HepG2 (cell line): ENCODE measurements at regions not wholly inside any gene's neighbourhood (a gene's known extent, or its start where the extent isn't known, plus 50 kb on each side); places are given as distances from the start of the nearest gene placed in this dataset.

Experiments
- ATAC-seq: fragments of 200-7000 bp; cut with Tn5 transposase; 3 replicates; pipeline ENCODE4 v1.9.1; 2020; ENCODE audit warnings: mild to moderate bottlenecking, moderate library complexity
- BruUV-seq: library from RNA; stranded (reverse); fragments of 400-500 nt; replicated peaks from 2 replicates; lab custom pipeline; 2021; lab: Mats Ljungman, UMichigan
- CTCF ChIA-PET: fragments of 300-600 bp; formaldehyde crosslinking; extraction: SDS; loops from one replicate; lab custom pipeline; 2021; ENCODE audit warnings: low total read pairs, inconsistent platforms, low intra/inter-chr PET ratio; lab: Yijun Ruan, JAX
- POLR2A ChIA-PET: fragments of 350-600 bp; sonication (Branson Sonifier 250); formaldehyde crosslinking; loops from one replicate; lab custom pipeline; 2020; ENCODE audit warnings: antibody characterized with exemption, inconsistent platforms; lab: Yijun Ruan, JAX
- DNase-seq: peaks from one replicate; pipeline ENCODE4 v3.0.0-alpha.2; 2015; ENCODE audit warnings: low spot score
- FAIRE-seq: peaks from 3 replicates; lab custom pipeline; 2011; peaks lifted over from hg19 to GRCh38; lab: Jason Lieb, UNC
- H2AFZ ChIP-seq: one replicate; pipeline ENCODE4 v1.6.1; 2011; ENCODE audit warnings: low read length, inconsistent platforms
- H3K27ac ChIP-seq: fragments of 300-600 bp; 3 replicates; pipeline ENCODE4 v1.8.0; 2011; ENCODE audit warnings: mixed run types, mild to moderate bottlenecking, mixed read lengths, low read length, inconsistent platforms; ENCODE audit not compliant: insufficient read depth; ENCODE audit errors: extremely low read length
- H3K27me3 ChIP-seq, 2 experiments: fragments of 200-600 bp in 1 of 2; 2 replicates in 1 of 2; 3 replicates in 1 of 2; pipeline versions ENCODE4 v1.6.0 to v1.8.0; 2011; ENCODE audit warnings: low read length in 2 of 2, mild to moderate bottlenecking in 2 of 2, moderate library complexity in 2 of 2, inconsistent platforms in 1 of 2; ENCODE audit not compliant: insufficient read depth in 2 of 2, control insufficient read depth in 1 of 2
- H3K36me3 ChIP-seq, 2 experiments: fragments of 200-600 bp in 1 of 2; replicated peaks in 1 of 2; 2 replicates in 1 of 2; 3 replicates in 1 of 2; pipeline versions ENCODE4 v1.5.1 to v1.8.0; 2011; ENCODE audit warnings: low read length in 2 of 2, inconsistent platforms in 1 of 2; ENCODE audit not compliant: insufficient read depth in 2 of 2, control insufficient read depth in 1 of 2
- H3K4me1 ChIP-seq: 2 replicates; pipeline ENCODE4 v1.5.1; 2012; ENCODE audit warnings: low read length, inconsistent platforms; ENCODE audit not compliant: insufficient read depth
- H3K4me2 ChIP-seq: 2 replicates; pipeline ENCODE4 v1.6.0; 2011; ENCODE audit warnings: low read depth, low read length, inconsistent platforms
- H3K4me3 ChIP-seq, 3 experiments: fragments of 200-600 bp in 1 of 3; sonication (generic), shearing (Covaris generic) in 1 of 3; replicated peaks in 1 of 3; 2 replicates each; pipeline ENCODE4 v1.5.1; 2011 to 2016; ENCODE audit warnings: low read length in 3 of 3, inconsistent platforms in 2 of 3, low read depth in 2 of 3, mild to moderate bottlenecking in 2 of 3, control low read depth in 1 of 3, mixed read lengths in 1 of 3; ENCODE audit not compliant: insufficient read depth in 1 of 3
- H3K79me2 ChIP-seq: one replicate; pipeline ENCODE4 v1.6.1; 2011; ENCODE audit warnings: low read length, inconsistent platforms; ENCODE audit not compliant: insufficient read depth
- H3K9ac ChIP-seq: 2 replicates; pipeline ENCODE4 v1.6.0; 2011; ENCODE audit warnings: mild to moderate bottlenecking, low read depth, low read length, inconsistent platforms; ENCODE audit not compliant: insufficient read depth
- H3K9me3 ChIP-seq: 2 replicates; pipeline ENCODE4 v1.5.1; 2012; ENCODE audit warnings: mild to moderate bottlenecking, low read length
- H4K20me1 ChIP-seq: 2 replicates; pipeline ENCODE4 v1.6.0; 2011; ENCODE audit warnings: inconsistent platforms, mild to moderate bottlenecking, low read length, moderate library complexity; ENCODE audit not compliant: insufficient read depth
- GABPA ChIP-seq, 2 experiments: IDR thresholded peaks; 2 replicates each; pipeline ENCODE4 v1.6.1; 2011 to 2016; ENCODE audit warnings: low read depth in 2 of 2, low read length in 1 of 2, missing biosample characterization in 1 of 2, missing genetic modification characterization in 1 of 2
- MEIS1 ChIP-seq: sonication (generic); formaldehyde crosslinking; IDR thresholded peaks from 2 replicates; pipeline ENCODE4 v1.9.0; 2021; ENCODE audit warnings: mild to moderate bottlenecking, missing genetic modification reagents, moderate library complexity, borderline replicate concordance
- MLLT10 ChIP-seq: sonication (generic); formaldehyde crosslinking; IDR thresholded peaks from 2 replicates; pipeline ENCODE4 v1.4.0; 2020; ENCODE audit warnings: missing genetic modification reagents
- RFX5 ChIP-seq: IDR thresholded peaks from 2 replicates; pipeline ENCODE4 v1.6.1; 2011; ENCODE audit warnings: low read depth, low read length, improper control_type of control experiment
- ZFP62 ChIP-seq: sonication (generic); formaldehyde crosslinking; IDR thresholded peaks from 2 replicates; pipeline ENCODE4 v1.4.0; 2020; ENCODE audit warnings: missing genetic modification reagents
- ZNF260 ChIP-seq: sonication (generic); formaldehyde crosslinking; IDR thresholded peaks from 2 replicates; pipeline ENCODE4 v1.4.0; 2020; ENCODE audit warnings: missing genetic modification reagents, low read depth, mild to moderate bottlenecking, borderline replicate concordance
- ZNF878 ChIP-seq: sonication (generic); formaldehyde crosslinking; IDR thresholded peaks from 2 replicates; pipeline ENCODE4 v1.8.1; 2023; ENCODE audit warnings: mild to moderate bottlenecking, missing genetic modification reagents, moderate library complexity
- WGBS: methylation state at CpG from one replicate; pipeline ENCODE4 v1.1.6; 2017; ENCODE audit warnings: low lambda C conversion rate; 5-methylcytosine and 5-hydroxymethylcytosine counted together
- in situ Hi-C: cut with HindIII; loops from 2 replicates; pipeline ENCODE4 v1.10.0; 2017; ENCODE audit warnings: low pct_unique_long_range_greater_than_20kb; ENCODE audit not compliant: extremely low pct_ligation_motif_present
- intact Hi-C: fragments of 100-400 bp; cut with micrococcal nuclease; formaldehyde crosslinking; loops from one replicate; pipeline ENCODE4 v1.10.0; 2022; ENCODE audit not compliant: unreplicated experiment
- TF ChIP-seq, protein P1 (sequence below): sonication (generic); formaldehyde crosslinking; IDR thresholded peaks from 2 replicates; pipeline ENCODE4 v1.4.0; 2020; ENCODE audit warnings: missing genetic modification reagents
- TF ChIP-seq, protein P2 (sequence below): sonication (generic); formaldehyde crosslinking; IDR thresholded peaks from 2 replicates; pipeline ENCODE4 v1.4.0; 2020; ENCODE audit warnings: mild to moderate bottlenecking, missing genetic modification reagents
- TF ChIP-seq, protein P3 (sequence below): sonication (generic); formaldehyde crosslinking; IDR thresholded peaks from 2 replicates; pipeline ENCODE4 v1.5.1; 2020; ENCODE audit warnings: mild to moderate bottlenecking, missing genetic modification reagents, borderline replicate concordance
- TF ChIP-seq, protein P4 (sequence below): sonication (generic); formaldehyde crosslinking; IDR thresholded peaks from 2 replicates; pipeline ENCODE4 v1.5.0; 2020; ENCODE audit warnings: missing genetic modification reagents, mild to moderate bottlenecking, borderline replicate concordance

DNA sequence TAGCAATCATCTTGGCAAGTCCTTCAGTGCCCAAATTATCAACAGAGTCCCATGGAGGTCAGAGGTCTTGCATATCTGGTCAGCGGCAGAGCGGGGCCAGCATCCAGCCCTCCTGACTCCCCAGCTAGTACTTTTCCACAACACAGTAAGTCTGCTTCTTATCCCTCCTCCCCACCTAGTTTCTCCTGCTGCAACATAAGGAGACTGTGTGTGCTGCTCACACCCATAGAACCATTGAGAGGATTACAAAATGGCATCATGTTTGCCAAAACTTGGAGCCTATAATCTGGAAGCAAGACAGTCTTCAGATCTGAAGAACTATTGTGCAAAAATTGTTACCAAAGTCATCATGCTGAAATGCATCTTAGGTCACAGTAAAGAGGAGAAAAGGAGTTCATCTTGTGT, 125.8 kb upstream of the ZNF366 start:
- DNase-seq (no peak), ATAC-seq (no peak), FAIRE-seq (no peak)
- Histone ChIP-seq H3K4me2 (peak overlapping the region; percentile 36), H4K20me1 (no peaks in the 10 kb centered on the region), H3K27ac (no peak overlapping the region), H3K36me3 (no peaks in the 10 kb centered on the region), H3K9ac (no peak overlapping the region), H3K79me2 (no peaks in the 10 kb centered on the region), H3K27me3 (no peaks in the 10 kb centered on the region), H2AFZ (no peak overlapping the region), H3K9me3 (no peaks in the 10 kb centered on the region), H3K4me1 (peaks cover 15% of the 10 kb centered on the region), H3K4me3 (no peak overlapping the region)
- in situ Hi-C loops, result no loop called here
- BruUV-seq, result no TSS peak
- POLR2A ChIA-PET, result no interaction called here
- CTCF ChIA-PET, result no interaction called here
- 10% methylated on average over 2 of the region's 2 CpGs for WGBS
- intact Hi-C loops, result no loop called here
- TF ChIP-seq MLLT10 (CRISPR knock-in tag) (no peak), ZNF878 (CRISPR knock-in tag) (no peak), RFX5 (no peak), ZFP62 (CRISPR knock-in tag) (no peak), GABPA (IDR thresholded peaks at IDR 0.05; ENCODE audit: low read depth, low read length) (no peak), GABPA (CRISPR knock-in tag; IDR thresholded peaks at IDR 0.05; ENCODE audit: low read depth) (no peak), MEIS1 (CRISPR knock-in tag) (no peak), ZNF260 (CRISPR knock-in tag) (no peak)
- TF ChIP-seq, protein P1, sequence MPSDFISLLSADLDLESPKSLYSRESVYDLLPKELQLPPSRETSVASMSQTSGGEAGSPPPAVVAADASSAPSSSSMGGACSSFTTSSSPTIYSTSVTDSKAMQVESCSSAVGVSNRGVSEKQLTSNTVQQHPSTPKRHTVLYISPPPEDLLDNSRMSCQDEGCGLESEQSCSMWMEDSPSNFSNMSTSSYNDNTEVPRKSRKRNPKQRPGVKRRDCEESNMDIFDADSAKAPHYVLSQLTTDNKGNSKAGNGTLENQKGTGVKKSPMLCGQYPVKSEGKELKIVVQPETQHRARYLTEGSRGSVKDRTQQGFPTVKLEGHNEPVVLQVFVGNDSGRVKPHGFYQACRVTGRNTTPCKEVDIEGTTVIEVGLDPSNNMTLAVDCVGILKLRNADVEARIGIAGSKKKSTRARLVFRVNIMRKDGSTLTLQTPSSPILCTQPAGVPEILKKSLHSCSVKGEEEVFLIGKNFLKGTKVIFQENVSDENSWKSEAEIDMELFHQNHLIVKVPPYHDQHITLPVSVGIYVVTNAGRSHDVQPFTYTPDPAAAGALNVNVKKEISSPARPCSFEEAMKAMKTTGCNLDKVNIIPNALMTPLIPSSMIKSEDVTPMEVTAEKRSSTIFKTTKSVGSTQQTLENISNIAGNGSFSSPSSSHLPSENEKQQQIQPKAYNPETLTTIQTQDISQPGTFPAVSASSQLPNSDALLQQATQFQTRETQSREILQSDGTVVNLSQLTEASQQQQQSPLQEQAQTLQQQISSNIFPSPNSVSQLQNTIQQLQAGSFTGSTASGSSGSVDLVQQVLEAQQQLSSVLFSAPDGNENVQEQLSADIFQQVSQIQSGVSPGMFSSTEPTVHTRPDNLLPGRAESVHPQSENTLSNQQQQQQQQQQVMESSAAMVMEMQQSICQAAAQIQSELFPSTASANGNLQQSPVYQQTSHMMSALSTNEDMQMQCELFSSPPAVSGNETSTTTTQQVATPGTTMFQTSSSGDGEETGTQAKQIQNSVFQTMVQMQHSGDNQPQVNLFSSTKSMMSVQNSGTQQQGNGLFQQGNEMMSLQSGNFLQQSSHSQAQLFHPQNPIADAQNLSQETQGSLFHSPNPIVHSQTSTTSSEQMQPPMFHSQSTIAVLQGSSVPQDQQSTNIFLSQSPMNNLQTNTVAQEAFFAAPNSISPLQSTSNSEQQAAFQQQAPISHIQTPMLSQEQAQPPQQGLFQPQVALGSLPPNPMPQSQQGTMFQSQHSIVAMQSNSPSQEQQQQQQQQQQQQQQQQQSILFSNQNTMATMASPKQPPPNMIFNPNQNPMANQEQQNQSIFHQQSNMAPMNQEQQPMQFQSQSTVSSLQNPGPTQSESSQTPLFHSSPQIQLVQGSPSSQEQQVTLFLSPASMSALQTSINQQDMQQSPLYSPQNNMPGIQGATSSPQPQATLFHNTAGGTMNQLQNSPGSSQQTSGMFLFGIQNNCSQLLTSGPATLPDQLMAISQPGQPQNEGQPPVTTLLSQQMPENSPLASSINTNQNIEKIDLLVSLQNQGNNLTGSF (CRISPR knock-in tag), result no peak
- TF ChIP-seq, protein P2, sequence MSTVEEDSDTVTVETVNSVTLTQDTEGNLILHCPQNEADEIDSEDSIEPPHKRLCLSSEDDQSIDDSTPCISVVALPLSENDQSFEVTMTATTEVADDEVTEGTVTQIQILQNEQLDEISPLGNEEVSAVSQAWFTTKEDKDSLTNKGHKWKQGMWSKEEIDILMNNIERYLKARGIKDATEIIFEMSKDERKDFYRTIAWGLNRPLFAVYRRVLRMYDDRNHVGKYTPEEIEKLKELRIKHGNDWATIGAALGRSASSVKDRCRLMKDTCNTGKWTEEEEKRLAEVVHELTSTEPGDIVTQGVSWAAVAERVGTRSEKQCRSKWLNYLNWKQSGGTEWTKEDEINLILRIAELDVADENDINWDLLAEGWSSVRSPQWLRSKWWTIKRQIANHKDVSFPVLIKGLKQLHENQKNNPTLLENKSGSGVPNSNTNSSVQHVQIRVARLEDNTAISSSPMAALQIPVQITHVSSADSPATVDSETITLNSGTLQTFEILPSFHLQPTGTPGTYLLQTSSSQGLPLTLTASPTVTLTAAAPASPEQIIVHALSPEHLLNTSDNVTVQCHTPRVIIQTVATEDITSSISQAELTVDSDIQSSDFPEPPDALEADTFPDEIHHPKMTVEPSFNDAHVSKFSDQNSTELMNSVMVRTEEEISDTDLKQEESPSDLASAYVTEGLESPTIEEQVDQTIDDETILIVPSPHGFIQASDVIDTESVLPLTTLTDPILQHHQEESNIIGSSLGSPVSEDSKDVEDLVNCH, result no peak
- TF ChIP-seq, protein P3, sequence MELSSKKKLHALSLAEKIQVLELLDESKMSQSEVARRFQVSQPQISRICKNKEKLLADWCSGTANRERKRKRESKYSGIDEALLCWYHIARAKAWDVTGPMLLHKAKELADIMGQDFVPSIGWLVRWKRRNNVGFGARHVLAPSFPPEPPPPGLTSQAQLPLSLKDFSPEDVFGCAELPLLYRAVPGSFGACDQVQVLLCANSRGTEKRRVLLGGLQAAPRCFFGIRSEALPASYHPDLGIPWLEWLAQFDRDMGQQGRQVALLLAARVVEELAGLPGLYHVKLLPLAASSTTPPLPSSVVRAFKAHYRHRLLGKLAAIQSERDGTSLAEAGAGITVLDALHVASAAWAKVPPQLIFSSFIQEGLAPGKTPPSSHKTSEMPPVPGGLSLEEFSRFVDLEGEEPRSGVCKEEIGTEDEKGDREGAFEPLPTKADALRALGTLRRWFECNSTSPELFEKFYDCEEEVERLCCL (CRISPR knock-in tag), result no peak
- TF ChIP-seq, protein P4, sequence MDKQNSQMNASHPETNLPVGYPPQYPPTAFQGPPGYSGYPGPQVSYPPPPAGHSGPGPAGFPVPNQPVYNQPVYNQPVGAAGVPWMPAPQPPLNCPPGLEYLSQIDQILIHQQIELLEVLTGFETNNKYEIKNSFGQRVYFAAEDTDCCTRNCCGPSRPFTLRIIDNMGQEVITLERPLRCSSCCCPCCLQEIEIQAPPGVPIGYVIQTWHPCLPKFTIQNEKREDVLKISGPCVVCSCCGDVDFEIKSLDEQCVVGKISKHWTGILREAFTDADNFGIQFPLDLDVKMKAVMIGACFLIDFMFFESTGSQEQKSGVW (CRISPR knock-in tag), result no peak
